HG02852 (cell line): ENCODE measurements at regions not wholly inside any gene's neighbourhood (a gene's known extent, or its start where the extent isn't known, plus 50 kb on each side); places are given as distances from the start of the nearest gene placed in this dataset.

ENCODE experiments used
- ATAC-seq: cut with Tn5 transposase; IDR thresholded peaks from one replicate; pipeline ENCODE4 v1.9.1; 2021; ENCODE audit warnings: mild to moderate bottlenecking, moderate library complexity; ENCODE audit not compliant: unreplicated experiment

DNA sequence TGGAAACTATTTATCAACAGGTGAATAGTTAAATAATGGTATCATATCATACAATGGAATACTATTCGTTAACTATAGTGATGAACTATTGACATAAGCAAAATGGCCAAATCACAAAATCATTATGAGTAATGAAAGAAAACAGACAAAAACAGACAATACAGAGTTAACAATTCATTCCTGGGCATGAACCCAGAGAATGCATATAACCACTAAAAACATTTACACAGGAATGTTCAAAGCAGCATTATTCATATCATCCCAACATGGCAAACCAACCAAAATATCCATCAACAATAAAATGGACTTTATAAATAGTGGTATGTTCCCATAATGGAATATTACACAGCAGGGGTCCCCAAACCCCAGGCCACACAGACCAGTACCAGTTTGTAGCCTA, 131.2 kb upstream of the CYP1B1 start:
- ATAC-seq: no peak

- no peak for ATAC-seq
These were observed 127.5 kb upstream of the CYP1B1 start for GRCh38 chr2:38203446-38203810.

GRCh38 chr2:38202713-38203445, 126.9 kb upstream of the CYP1B1 start:
- ATAC-seq: no peak

GRCh38 chr2:38201784-38202183, 125.8 kb upstream of the CYP1B1 start:
- ATAC-seq: no peak

- ATAC-seq: no peak
These were observed 124.6 kb upstream of the CYP1B1 start for GRCh38 chr2:38200598-38200997.

DNA sequence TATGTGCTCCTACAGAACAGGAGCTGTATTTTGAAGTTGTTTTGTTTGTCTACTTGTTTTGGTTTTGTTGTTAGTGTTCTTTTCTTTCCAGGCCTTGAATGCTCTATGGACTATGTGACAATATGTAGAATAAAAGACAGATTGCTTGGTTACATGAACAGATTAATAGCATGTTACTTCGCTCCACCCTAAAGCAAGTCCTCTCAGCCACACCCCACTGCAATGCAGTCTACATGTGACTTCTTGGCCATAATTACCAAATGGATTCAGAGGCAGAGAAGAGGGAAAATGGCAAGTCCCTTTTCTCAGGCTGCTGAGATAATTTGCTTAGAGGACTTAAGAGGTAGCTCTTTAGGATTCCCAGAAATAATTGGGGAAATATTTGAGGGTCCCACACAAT, 123.2 kb upstream of the CYP1B1 start:
- ATAC-seq: no peak

DNA sequence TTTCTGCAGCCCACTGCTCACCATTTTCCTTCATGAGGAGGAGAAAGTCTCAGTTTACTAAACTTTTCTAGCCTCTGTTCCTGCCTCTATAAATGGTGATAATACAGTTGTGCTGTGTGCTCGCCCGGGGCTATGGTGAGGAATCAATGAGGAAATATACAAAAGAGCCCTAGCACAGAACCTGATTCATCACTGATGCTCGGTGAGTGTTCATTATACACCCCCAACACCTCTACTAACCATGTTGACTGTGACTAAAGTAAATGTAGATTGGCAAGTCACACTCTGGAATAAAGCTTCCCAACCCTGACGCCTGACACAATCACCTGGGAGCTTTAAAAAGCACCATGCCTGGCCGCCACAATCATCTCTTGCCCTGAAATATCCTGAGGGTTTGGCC, 118.8 kb upstream of the CYP1B1 start:
- no peak for ATAC-seq

DNA sequence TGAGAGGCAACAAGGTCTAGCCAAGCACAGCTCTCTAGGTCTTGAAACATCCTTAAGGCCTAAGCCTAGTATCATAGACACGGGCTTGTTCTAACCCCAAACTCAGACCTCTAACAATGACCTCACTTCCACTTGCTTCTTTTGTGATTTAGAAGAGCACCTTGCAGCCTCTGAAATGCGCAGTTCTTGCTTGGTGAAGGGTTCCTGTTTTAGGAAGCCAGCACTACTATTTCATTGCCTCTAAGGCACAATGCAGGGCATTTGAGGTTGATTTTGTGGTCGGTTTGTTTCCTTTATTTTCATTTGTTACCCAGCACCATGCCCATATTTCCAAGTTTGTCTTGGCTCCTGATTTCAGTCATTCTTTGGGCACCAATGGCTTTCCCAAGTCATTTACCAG, 117.0 kb upstream of the CYP1B1 start:
- no peak for ATAC-seq

- no peak for ATAC-seq
These were observed 116.1 kb upstream of the CYP1B1 start for GRCh38 chr2:38192046-38192445.

DNA sequence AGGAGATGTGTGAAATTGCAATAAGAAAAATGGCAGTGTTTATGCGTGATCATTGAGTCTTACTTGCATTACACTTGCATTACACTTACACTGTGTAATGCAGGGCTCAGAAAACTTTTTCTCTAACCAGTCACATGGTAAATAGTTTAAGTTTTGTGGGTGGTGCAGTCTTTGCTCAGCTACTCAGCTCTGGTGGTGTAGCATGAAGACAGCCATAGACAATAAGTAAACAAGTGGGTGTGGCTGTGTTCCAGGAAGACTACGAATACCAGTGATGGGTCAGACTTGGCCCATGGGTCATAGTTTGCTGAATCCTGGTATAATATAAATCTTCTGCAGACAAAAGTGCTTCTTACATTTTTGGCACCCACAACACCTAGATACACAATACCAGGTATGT, 115.6 kb upstream of the CYP1B1 start:
- ATAC-seq: no peak

GRCh38 chr2:38190542-38191218, 114.7 kb upstream of the CYP1B1 start:
- no peak for ATAC-seq

- no peak for ATAC-seq
These were observed 111.6 kb upstream of the CYP1B1 start for GRCh38 chr2:38187541-38188011.

GRCh38 chr2:38185012-38185491, 109.1 kb upstream of the CYP1B1 start:
- ATAC-seq: peak; percentile 91

GRCh38 chr2:38182492-38183003, 106.6 kb upstream of the CYP1B1 start:
- no peak for ATAC-seq

GRCh38 chr2:38181806-38182491, 106.0 kb upstream of the CYP1B1 start:
- no peak for ATAC-seq

GRCh38 chr2:38180754-38181153, 104.8 kb upstream of the CYP1B1 start:
- ATAC-seq: no peak

DNA sequence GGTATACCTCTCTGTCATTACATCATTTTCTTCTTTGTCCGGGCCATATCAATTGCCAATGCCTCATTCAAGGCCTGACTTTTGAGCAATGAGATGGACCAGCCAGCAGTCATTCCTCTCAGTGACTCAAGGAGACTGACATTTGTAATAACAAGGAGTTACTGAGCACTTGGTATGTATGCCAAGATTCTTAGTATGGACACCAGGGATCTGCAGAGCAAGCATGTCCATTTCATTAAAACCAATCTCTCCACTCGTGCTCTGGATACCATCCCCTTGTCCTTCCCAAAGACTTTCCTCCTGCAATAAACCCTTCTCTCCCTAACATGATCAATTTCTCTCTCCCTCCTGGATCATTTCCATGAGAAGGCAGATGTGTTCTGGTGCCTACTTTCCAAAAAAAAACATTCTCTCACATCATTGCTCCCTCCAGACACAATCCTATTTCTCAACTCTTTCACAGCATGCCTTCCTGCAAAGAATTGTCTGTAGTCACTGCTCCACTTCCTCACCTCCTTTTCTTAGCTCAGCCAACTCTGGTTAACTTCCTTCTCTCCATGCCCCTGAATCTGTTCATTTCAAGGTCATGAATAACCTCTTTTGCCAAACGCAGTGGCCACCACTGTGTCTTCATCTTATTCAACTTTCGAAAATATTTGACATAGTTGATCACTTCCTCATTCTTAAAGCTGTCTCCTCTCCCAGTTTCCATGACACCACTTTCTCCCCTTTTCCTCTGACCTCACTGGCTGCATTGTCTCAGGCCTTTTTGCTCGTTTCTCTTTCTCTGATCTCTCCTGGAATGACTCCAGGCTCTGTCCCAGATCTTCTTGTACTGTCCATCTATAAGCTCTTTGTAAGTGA, 102.8 kb upstream of the CYP1B1 start:
- peak; percentile 80 for ATAC-seq

- no peak for ATAC-seq
These were observed 102.2 kb upstream of the CYP1B1 start for GRCh38 chr2:38178119-38178518.

- no peak for ATAC-seq
These were observed 100.7 kb upstream of the CYP1B1 start for GRCh38 chr2:38176619-38177021.

- ATAC-seq: no peak
These were observed 98.9 kb upstream of the CYP1B1 start for GRCh38 chr2:38174646-38175423.
